ENCODE measurements at regions not wholly inside any gene's neighbourhood (a gene's known extent, or its start where the extent isn't known, plus 50 kb on each side); places are given as distances from the start of the nearest gene placed in this dataset.

GRCh38 chr2:167478196-167478595 lies 589.9 kb downstream of the XIRP2 start:
- no peak for DNase-seq
- H3K27me3 ChIP-seq (ENCODE audit: low read depth) = no peaks in the 10 kb centered on the region
- intact Hi-C loops (cut with micrococcal nuclease) = no loop called here
- TF ChIP-seq, protein P1, sequence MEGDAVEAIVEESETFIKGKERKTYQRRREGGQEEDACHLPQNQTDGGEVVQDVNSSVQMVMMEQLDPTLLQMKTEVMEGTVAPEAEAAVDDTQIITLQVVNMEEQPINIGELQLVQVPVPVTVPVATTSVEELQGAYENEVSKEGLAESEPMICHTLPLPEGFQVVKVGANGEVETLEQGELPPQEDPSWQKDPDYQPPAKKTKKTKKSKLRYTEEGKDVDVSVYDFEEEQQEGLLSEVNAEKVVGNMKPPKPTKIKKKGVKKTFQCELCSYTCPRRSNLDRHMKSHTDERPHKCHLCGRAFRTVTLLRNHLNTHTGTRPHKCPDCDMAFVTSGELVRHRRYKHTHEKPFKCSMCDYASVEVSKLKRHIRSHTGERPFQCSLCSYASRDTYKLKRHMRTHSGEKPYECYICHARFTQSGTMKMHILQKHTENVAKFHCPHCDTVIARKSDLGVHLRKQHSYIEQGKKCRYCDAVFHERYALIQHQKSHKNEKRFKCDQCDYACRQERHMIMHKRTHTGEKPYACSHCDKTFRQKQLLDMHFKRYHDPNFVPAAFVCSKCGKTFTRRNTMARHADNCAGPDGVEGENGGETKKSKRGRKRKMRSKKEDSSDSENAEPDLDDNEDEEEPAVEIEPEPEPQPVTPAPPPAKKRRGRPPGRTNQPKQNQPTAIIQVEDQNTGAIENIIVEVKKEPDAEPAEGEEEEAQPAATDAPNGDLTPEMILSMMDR (IDR thresholded peaks at IDR 0.05; ENCODE audit: borderline replicate concordance) = no peak
- H3K4me1 ChIP-seq = no peaks in the 10 kb centered on the region
- H3K4me3 ChIP-seq = no peak overlapping the region
- no peak overlapping the region for H3K27ac ChIP-seq (replicated peaks)
- H3K36me3 ChIP-seq = no peaks in the 10 kb centered on the region
- no peaks in the 10 kb centered on the region for H3K9me3 ChIP-seq (replicated peaks)

- H3K27ac ChIP-seq (replicated peaks) = no peak overlapping the region
- H3K36me3 ChIP-seq = no peaks in the 10 kb centered on the region
- no peaks in the 10 kb centered on the region for H3K27me3 ChIP-seq (ENCODE audit: low read depth)
- H3K9me3 ChIP-seq (replicated peaks) = no peaks in the 10 kb centered on the region
- intact Hi-C loops (cut with micrococcal nuclease) = no loop called here
- no peak overlapping the region for H3K4me3 ChIP-seq
- no peaks in the 10 kb centered on the region for H3K4me1 ChIP-seq
- TF ChIP-seq, protein P1 (IDR thresholded peaks at IDR 0.05; ENCODE audit: borderline replicate concordance) = no peak
- DNase-seq = no peak
Observed at GRCh38 chr2:167475791-167476190, 587.5 kb downstream of the XIRP2 start.

GRCh38 chr2:167471734-167472133 lies 583.5 kb downstream of the XIRP2 start:
- intact Hi-C loops (cut with micrococcal nuclease) = no loop called here
- no peaks in the 10 kb centered on the region for H3K9me3 ChIP-seq (replicated peaks)
- TF ChIP-seq, protein P1 (IDR thresholded peaks at IDR 0.05; ENCODE audit: borderline replicate concordance) = no peak
- no peaks in the 10 kb centered on the region for H3K36me3 ChIP-seq
- no peaks in the 10 kb centered on the region for H3K4me1 ChIP-seq
- DNase-seq = no peak
- no peaks in the 10 kb centered on the region for H3K27me3 ChIP-seq (ENCODE audit: low read depth)
- H3K27ac ChIP-seq (replicated peaks) = no peak overlapping the region
- no peak overlapping the region for H3K4me3 ChIP-seq

GRCh38 chr2:167471332-167471731 lies 583.1 kb downstream of the XIRP2 start:
- DNase-seq = no peak
- H3K27ac ChIP-seq (replicated peaks) = no peak overlapping the region
- intact Hi-C loops (cut with micrococcal nuclease) = no loop called here
- no peaks in the 10 kb centered on the region for H3K27me3 ChIP-seq (ENCODE audit: low read depth)
- no peaks in the 10 kb centered on the region for H3K36me3 ChIP-seq
- no peaks in the 10 kb centered on the region for H3K9me3 ChIP-seq (replicated peaks)
- H3K4me1 ChIP-seq = no peaks in the 10 kb centered on the region
- no peak overlapping the region for H3K4me3 ChIP-seq
- TF ChIP-seq, protein P1 (IDR thresholded peaks at IDR 0.05; ENCODE audit: borderline replicate concordance) = no peak

DNA sequence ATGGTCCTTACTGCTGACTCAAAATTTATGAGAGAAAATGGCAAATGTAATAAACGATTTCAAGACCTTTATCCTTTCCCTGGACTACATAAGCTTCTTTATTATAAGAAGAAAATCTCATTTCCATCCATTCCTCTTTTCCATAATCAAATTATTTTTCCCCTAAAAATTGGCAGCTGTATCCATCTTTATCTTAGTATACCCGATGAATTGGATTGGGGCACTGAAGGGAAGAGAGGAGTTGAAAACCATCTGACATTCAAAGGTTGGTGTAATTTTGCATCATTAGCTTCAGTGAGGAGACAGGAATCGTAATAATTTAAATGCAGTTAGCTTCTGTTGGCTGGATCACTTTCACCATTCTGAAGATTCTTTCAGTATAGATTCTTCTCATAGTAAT lies 574.1 kb downstream of the XIRP2 start:
- Histone ChIP-seq H3K9me3 (replicated peaks) (peaks cover 34% of the 10 kb centered on the region), H3K36me3 (no peaks in the 10 kb centered on the region), H3K27me3 (ENCODE audit: low read depth) (no peaks in the 10 kb centered on the region), H3K4me3 (no peak overlapping the region), H3K4me1 (no peaks in the 10 kb centered on the region), H3K27ac (replicated peaks) (no peak overlapping the region)
- TF ChIP-seq, protein P1 (IDR thresholded peaks at IDR 0.05; ENCODE audit: borderline replicate concordance) = no peak
- intact Hi-C loops (cut with micrococcal nuclease) = no loop called here
- DNase-seq = no peak

DNA sequence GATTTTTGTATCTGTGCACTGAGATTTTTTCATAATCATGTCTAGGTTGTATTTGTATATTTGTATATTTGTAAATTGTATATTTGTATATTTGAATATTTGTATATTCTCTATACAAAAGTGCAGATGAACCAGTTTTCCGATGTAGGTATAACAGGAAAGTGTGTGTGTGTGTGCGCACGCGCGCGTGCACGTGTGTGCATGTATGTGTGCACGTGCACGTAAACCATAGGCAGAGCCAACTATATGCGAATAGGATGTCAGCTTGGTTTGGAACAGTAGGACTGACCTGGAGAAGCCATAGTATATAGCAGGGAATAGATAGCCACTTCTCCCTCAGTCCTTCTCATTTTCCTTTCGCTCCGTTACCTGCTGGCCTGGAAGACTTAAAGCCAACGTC lies 565.8 kb downstream of the XIRP2 start:
- Histone ChIP-seq H3K4me1 (no peaks in the 10 kb centered on the region), H3K36me3 (no peaks in the 10 kb centered on the region), H3K27me3 (ENCODE audit: low read depth) (no peaks in the 10 kb centered on the region), H3K9me3 (replicated peaks) (peaks cover 35% of the 10 kb centered on the region), H3K4me3 (no peak overlapping the region), H3K27ac (replicated peaks) (no peak overlapping the region)
- TF ChIP-seq, protein P1 (IDR thresholded peaks at IDR 0.05; ENCODE audit: borderline replicate concordance) = no peak
- DNase-seq = no peak
- intact Hi-C loops (cut with micrococcal nuclease) = no loop called here

Data from left ventricle myocardium inferior (tissue), 1 donor.